Liver (tissue), 9 donors: ENCODE measurements at regions not wholly inside any gene's neighbourhood (a gene's known extent, or its start where the extent isn't known, plus 50 kb on each side); places are given as distances from the start of the nearest gene placed in this dataset. TPM values are rescaled to one million over a fixed set of nuclear protein-coding genes. Genes with fewer than 3 reads are reported as not detected.

ENCODE experiments used
- DNase-seq: peaks from one replicate; pipeline ENCODE4 v3.0.0-alpha.2; 2017; ENCODE audit warnings: low spot score
- H3K27ac ChIP-seq, 2 donors: one replicate each; pipeline ENCODE4 v1.7.0; 2013; ENCODE audit warnings: inconsistent platforms in 2 of 2, low read length in 2 of 2, control low read depth in 1 of 2, low read depth in 1 of 2, mild to moderate bottlenecking in 1 of 2
- H3K27me3 ChIP-seq, 4 donors: one replicate each; pipeline versions ENCODE4 v1.6.1 to v1.7.0; 2013; ENCODE audit warnings: low read length in 3 of 4, inconsistent platforms in 1 of 4, mild to moderate bottlenecking in 1 of 4, moderate library complexity in 1 of 4; ENCODE audit not compliant: control insufficient read depth in 4 of 4, insufficient read depth in 4 of 4
- H3K36me3 ChIP-seq, 4 donors: one replicate each; pipeline versions ENCODE4 v1.6.1 to v1.7.0; 2013; ENCODE audit warnings: low read length in 3 of 4, mild to moderate bottlenecking in 3 of 4, low read depth in 1 of 4, moderate library complexity in 1 of 4; ENCODE audit not compliant: control insufficient read depth in 4 of 4, insufficient read depth in 3 of 4
- H3K4me1 ChIP-seq, 4 donors: one replicate each; pipeline versions ENCODE4 v1.6.1 to v1.7.0; 2013; ENCODE audit warnings: low read length in 3 of 4, mild to moderate bottlenecking in 3 of 4, moderate library complexity in 1 of 4; ENCODE audit not compliant: control insufficient read depth in 4 of 4, insufficient read depth in 4 of 4
- H3K4me3 ChIP-seq, 3 donors: one replicate each; pipeline versions ENCODE4 v1.6.1 to v1.7.0; 2013; ENCODE audit warnings: low read length in 3 of 3, control low read depth in 1 of 3, low read depth in 1 of 3, mild to moderate bottlenecking in 1 of 3
- H3K9ac ChIP-seq, 2 donors: one replicate each; pipeline ENCODE4 v1.7.0; 2013; ENCODE audit warnings: low read length in 2 of 2, mild to moderate bottlenecking in 2 of 2, moderate library complexity in 2 of 2, control low read depth in 1 of 2, low read depth in 1 of 2
- H3K9me3 ChIP-seq, 4 donors: one replicate each; pipeline versions ENCODE4 v1.6.1 to v1.7.0; 2013; ENCODE audit warnings: low read length in 3 of 4; ENCODE audit not compliant: control insufficient read depth in 4 of 4
- CTCF ChIP-seq: fragments of 150-350 bp; IDR thresholded peaks from 2 replicates; pipeline ENCODE4 v1.5.1; 2017; ENCODE audit warnings: improper control_type of control experiment, low read depth, low read length; ENCODE audit not compliant: missing input control
- SP1 ChIP-seq: IDR thresholded peaks from 2 replicates; pipeline ENCODE4 v1.6.1; 2018; ENCODE audit warnings: antibody characterized with exemption, mild to moderate bottlenecking
- WGBS: extraction: QIAGEN DNeasy Blood & Tissue Kit; methylation state at CpG from one replicate; pipeline ENCODE4 v1.1.7; 2013; 5-methylcytosine and 5-hydroxymethylcytosine counted together
- small RNA-seq: library from RNA; depleted of rRNA; stranded (forward); fragments of <200 nt; gene quantifications from one replicate; pipeline ENCODE3, GENCODE V24; 2014
- donor health status: healthy.
- donor health status: healthy.
- donor health status: healthy.
- donor health status: healthy.
- donor health status: healthy.

- WGBS: 61% methylated on average over 3 of the region's 3 CpGs
- peaks cover 0 to 7% (median 3%) of the 10 kb centered on the region in 4 donors for H3K27me3 ChIP-seq
- H3K36me3 ChIP-seq: no peaks in the 10 kb centered on the region
- H3K9ac ChIP-seq: no peak overlapping the region
- DNase-seq: no peak
- H3K4me1 ChIP-seq: no peaks in the 10 kb centered on the region
- H3K9me3 ChIP-seq: no peaks in the 10 kb centered on the region
- TF ChIP-seq CTCF: no peak
- TF ChIP-seq SP1: no peak
- H3K4me3 ChIP-seq: no peak overlapping the region
- H3K27ac ChIP-seq: no peak overlapping the region
Measured at GRCh38 chr4:1458581-1458980, 52.3 kb upstream of the NKX1-1 start.

Small RNAs in the stretch of these regions (small RNA-seq; reads per million reads assigned to genes)
- gene AC147067.2: not detected
